Retina (tissue), 1 donor: ENCODE measurements at regions not wholly inside any gene's neighbourhood (a gene's known extent, or its start where the extent isn't known, plus 50 kb on each side); places are given as distances from the start of the nearest gene placed in this dataset.

Experiments
- DNase-seq: peaks from one replicate; pipeline ENCODE4 v3.0.0-alpha.2; 2016

- DNase-seq: no peak
These were observed 369.9 kb upstream of the PCDH7 start for GRCh38 chr4:30350288-30350687.

GRCh38 chr4:30354605-30355004 lies 365.6 kb upstream of the PCDH7 start:
- no peak for DNase-seq

GRCh38 chr4:30362436-30362835 lies 357.7 kb upstream of the PCDH7 start:
- no peak for DNase-seq

- DNase-seq: no peak
These were observed 350.1 kb upstream of the PCDH7 start for GRCh38 chr4:30370105-30370504.

GRCh38 chr4:30380404-30380998 lies 339.7 kb upstream of the PCDH7 start:
- no peak for DNase-seq

GRCh38 chr4:30385650-30386049 lies 334.5 kb upstream of the PCDH7 start:
- no peak for DNase-seq

GRCh38 chr4:30386266-30386895 lies 333.8 kb upstream of the PCDH7 start:
- DNase-seq: no peak

- DNase-seq: no peak
These were observed 324.3 kb upstream of the PCDH7 start for GRCh38 chr4:30395902-30396301.

GRCh38 chr4:30396772-30397475 lies 323.2 kb upstream of the PCDH7 start:
- no peak for DNase-seq

GRCh38 chr4:30399476-30399875 lies 320.7 kb upstream of the PCDH7 start:
- DNase-seq: no peak

GRCh38 chr4:30402276-30402675 lies 317.9 kb upstream of the PCDH7 start:
- DNase-seq: no peak

GRCh38 chr4:30413915-30414314 lies 306.3 kb upstream of the PCDH7 start:
- DNase-seq: no peak

- no peak for DNase-seq
These were observed 303.6 kb upstream of the PCDH7 start for GRCh38 chr4:30416547-30416946.

- no peak for DNase-seq
These were observed 292.2 kb upstream of the PCDH7 start for GRCh38 chr4:30427932-30428331.

GRCh38 chr4:30429813-30430761 lies 290.1 kb upstream of the PCDH7 start:
- no peak for DNase-seq

- no peak for DNase-seq
These were observed 285.5 kb upstream of the PCDH7 start for GRCh38 chr4:30434656-30435055.

GRCh38 chr4:30436394-30436793 lies 283.8 kb upstream of the PCDH7 start:
- no peak for DNase-seq

GRCh38 chr4:30437316-30437715 lies 282.9 kb upstream of the PCDH7 start:
- no peak for DNase-seq

- DNase-seq: no peak
These were observed 276.9 kb upstream of the PCDH7 start for GRCh38 chr4:30443289-30443688.

GRCh38 chr4:30450474-30450873 lies 269.7 kb upstream of the PCDH7 start:
- DNase-seq: no peak

GRCh38 chr4:30454504-30454903 lies 265.7 kb upstream of the PCDH7 start:
- DNase-seq: no peak

GRCh38 chr4:30456716-30457115 lies 263.5 kb upstream of the PCDH7 start:
- DNase-seq: no peak

- DNase-seq: no peak
These were observed 259.4 kb upstream of the PCDH7 start for GRCh38 chr4:30460818-30461217.
